K562 (cell line): ENCODE measurements at regions not wholly inside any gene's neighbourhood (a gene's known extent, or its start where the extent isn't known, plus 50 kb on each side); places are given as distances from the start of the nearest gene placed in this dataset.

ENCODE experiments used
- CTCF ChIP-seq, 3 experiments: IDR thresholded peaks in 2 of 3; conservative IDR thresholded peaks in 1 of 3; 2 replicates each; pipeline ENCODE4 v1.5.1; 2011 to 2012; ENCODE audit warnings: low read length in 3 of 3, mild to moderate bottlenecking in 3 of 3, control low read depth in 2 of 3, improper control_type of control experiment in 1 of 3, inconsistent platforms in 1 of 3, low read depth in 1 of 3, mixed read lengths in 1 of 3, moderate library complexity in 1 of 3; ENCODE audit not compliant: insufficient read depth in 2 of 3
- MYC ChIP-seq, 2 experiments: fragments of 250-450 bp in 1 of 2; sonication (Bioruptor Pico) in 1 of 2; IDR thresholded peaks; 2 replicates each; pipeline versions ENCODE4 v1.5.1 to v1.6.1; 2012 to 2021; ENCODE audit warnings: low read depth in 2 of 2, borderline replicate concordance in 1 of 2, improper control_type of control experiment in 1 of 2, low read length in 1 of 2, mild to moderate bottlenecking in 1 of 2, moderate library complexity in 1 of 2
- POLR2A ChIP-seq: fragments of 450-650 bp; conservative IDR thresholded peaks from 2 replicates; pipeline ENCODE4 v1.6.1; 2016
- POLR2AphosphoS5 ChIP-seq: IDR thresholded peaks from 2 replicates; pipeline ENCODE4 v1.6.1; 2011; ENCODE audit warnings: mild to moderate bottlenecking, low read depth, low read length, moderate library complexity; ENCODE audit not compliant: control insufficient read depth, insufficient read depth
- SP2 ChIP-seq: IDR thresholded peaks from 2 replicates; pipeline ENCODE4 v1.6.1; 2011; ENCODE audit warnings: mild to moderate bottlenecking, low read depth, low read length, moderate library complexity; ENCODE audit not compliant: poor library complexity, severe bottlenecking; ENCODE audit errors: extremely low read depth
- ZFP91 ChIP-seq: sonication (generic); formaldehyde crosslinking; IDR thresholded peaks from 2 replicates; pipeline ENCODE4 v1.8.0; 2022; ENCODE audit warnings: mild to moderate bottlenecking, missing genetic modification reagents

GRCh38 chr5:115439639-115440038, 104.9 kb downstream of the FEM1C start:
- TF ChIP-seq CTCF (IDR thresholded peaks at IDR 0.05 in 2 of 3, conservative IDR thresholded peaks at IDR 0.05 in 1 of 3; ENCODE audit: insufficient read depth in 2 of 3, low read depth in 1 of 3, low read length in 3 of 3) (no peak), POLR2A (no peak), SP2 (no peak), MYC (IDR thresholded peaks at IDR 0.05; ENCODE audit: low read depth, low read length) (no peak), MYC (CRISPR knock-in tag; IDR thresholded peaks at IDR 0.05; ENCODE audit: borderline replicate concordance, low read depth) (no peak), POLR2AphosphoS5 (no peak), ZFP91 (CRISPR knock-in tag) (no peak)
